GM12878 (cell line): ENCODE measurements at regions not wholly inside any gene's neighbourhood (a gene's known extent, or its start where the extent isn't known, plus 50 kb on each side); places are given as distances from the start of the nearest gene placed in this dataset.
"Not testable (repeated sequence)": the region's sequence is repeated elsewhere in the genome, so short reads cannot be mapped to it uniquely, and the experiment has no call there.

ENCODE experiments used
- CEBPB ChIP-seq, 2 experiments: fragments of 150-350 bp in 1 of 2; IDR thresholded peaks; 2 replicates each; pipeline ENCODE4 v1.6.1; 2012 to 2014; ENCODE audit warnings: low read depth in 2 of 2, low read length in 2 of 2, borderline replicate concordance in 1 of 2, inconsistent platforms in 1 of 2
- EED ChIP-seq: sonication (generic); IDR thresholded peaks from 2 replicates; pipeline ENCODE4 v1.6.1; 2016; ENCODE audit warnings: antibody characterized with exemption, low read depth
- LARP7 ChIP-seq: fragments of 450-650 bp; IDR thresholded peaks from 2 replicates; pipeline ENCODE4 v1.6.1; 2017; ENCODE audit warnings: mild to moderate bottlenecking
- SIN3A ChIP-seq: IDR thresholded peaks from 2 replicates; pipeline ENCODE4 v1.6.1; 2012; ENCODE audit warnings: low read depth, low read length, improper control_type of control experiment
- SUPT20H ChIP-seq: IDR thresholded peaks from 2 replicates; pipeline ENCODE4 v1.6.1; 2011; ENCODE audit warnings: low read depth, mild to moderate bottlenecking, low read length, moderate library complexity, borderline replicate concordance; ENCODE audit not compliant: control insufficient read depth
- ZZZ3 ChIP-seq: IDR thresholded peaks from 2 replicates; pipeline ENCODE4 v1.6.1; 2011; ENCODE audit warnings: low read depth; ENCODE audit not compliant: control insufficient read depth, insufficient read length
- TF ChIP-seq, protein P1 (sequence below), 3 experiments: IDR thresholded peaks in 2 of 3; conservative IDR thresholded peaks in 1 of 3; 2 replicates each; pipeline ENCODE4 v1.5.1; 2011; ENCODE audit warnings: low read depth in 3 of 3, low read length in 3 of 3, mild to moderate bottlenecking in 3 of 3, control low read depth in 2 of 3, moderate library complexity in 2 of 3, inconsistent platforms in 1 of 3, mixed read lengths in 1 of 3; ENCODE audit not compliant: control insufficient read depth in 2 of 3, insufficient read depth in 1 of 3; ENCODE audit errors: extremely low read depth in 1 of 3
- TF ChIP-seq, protein P2 (sequence below): fragments of 450-650 bp; formaldehyde crosslinking; IDR thresholded peaks from 2 replicates; pipeline ENCODE4 v1.4.0; 2022; ENCODE audit warnings: mild to moderate bottlenecking, moderate library complexity
- TF ChIP-seq, protein P3 (sequence below): fragments of 450-650 bp; IDR thresholded peaks from 2 replicates; pipeline ENCODE4 v1.6.1; 2016; ENCODE audit warnings: mild to moderate bottlenecking

DNA sequence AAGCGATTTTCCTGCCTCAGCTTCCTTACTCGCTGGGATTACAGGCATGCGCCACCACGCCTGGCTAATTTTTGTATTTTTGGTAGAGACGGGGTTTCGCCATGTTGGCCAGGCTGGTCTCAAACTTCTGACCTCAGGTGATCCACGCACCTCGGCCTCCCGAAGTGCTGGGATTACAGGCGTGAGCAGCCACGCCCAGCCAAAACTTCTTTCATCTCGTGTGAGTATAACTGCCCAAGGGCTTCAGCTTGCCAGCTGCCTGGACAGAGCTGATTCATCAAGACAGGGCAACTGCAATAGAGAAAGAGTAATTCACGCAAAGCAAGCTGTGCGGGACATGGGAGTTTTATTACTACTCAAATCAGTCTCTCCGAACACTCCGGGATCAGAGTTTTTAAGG lies 57.4 kb upstream of the CDH9 start:
- TF ChIP-seq, protein P1, sequence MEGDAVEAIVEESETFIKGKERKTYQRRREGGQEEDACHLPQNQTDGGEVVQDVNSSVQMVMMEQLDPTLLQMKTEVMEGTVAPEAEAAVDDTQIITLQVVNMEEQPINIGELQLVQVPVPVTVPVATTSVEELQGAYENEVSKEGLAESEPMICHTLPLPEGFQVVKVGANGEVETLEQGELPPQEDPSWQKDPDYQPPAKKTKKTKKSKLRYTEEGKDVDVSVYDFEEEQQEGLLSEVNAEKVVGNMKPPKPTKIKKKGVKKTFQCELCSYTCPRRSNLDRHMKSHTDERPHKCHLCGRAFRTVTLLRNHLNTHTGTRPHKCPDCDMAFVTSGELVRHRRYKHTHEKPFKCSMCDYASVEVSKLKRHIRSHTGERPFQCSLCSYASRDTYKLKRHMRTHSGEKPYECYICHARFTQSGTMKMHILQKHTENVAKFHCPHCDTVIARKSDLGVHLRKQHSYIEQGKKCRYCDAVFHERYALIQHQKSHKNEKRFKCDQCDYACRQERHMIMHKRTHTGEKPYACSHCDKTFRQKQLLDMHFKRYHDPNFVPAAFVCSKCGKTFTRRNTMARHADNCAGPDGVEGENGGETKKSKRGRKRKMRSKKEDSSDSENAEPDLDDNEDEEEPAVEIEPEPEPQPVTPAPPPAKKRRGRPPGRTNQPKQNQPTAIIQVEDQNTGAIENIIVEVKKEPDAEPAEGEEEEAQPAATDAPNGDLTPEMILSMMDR (IDR thresholded peaks at IDR 0.05 in 2 of 3, conservative IDR thresholded peaks at IDR 0.05 in 1 of 3; ENCODE audit: control insufficient read depth in 2 of 3, extremely low read depth in 1 of 3, insufficient read depth in 1 of 3, low read depth in 3 of 3, low read length in 3 of 3), result not testable (repeated sequence)
- TF ChIP-seq, protein P2, sequence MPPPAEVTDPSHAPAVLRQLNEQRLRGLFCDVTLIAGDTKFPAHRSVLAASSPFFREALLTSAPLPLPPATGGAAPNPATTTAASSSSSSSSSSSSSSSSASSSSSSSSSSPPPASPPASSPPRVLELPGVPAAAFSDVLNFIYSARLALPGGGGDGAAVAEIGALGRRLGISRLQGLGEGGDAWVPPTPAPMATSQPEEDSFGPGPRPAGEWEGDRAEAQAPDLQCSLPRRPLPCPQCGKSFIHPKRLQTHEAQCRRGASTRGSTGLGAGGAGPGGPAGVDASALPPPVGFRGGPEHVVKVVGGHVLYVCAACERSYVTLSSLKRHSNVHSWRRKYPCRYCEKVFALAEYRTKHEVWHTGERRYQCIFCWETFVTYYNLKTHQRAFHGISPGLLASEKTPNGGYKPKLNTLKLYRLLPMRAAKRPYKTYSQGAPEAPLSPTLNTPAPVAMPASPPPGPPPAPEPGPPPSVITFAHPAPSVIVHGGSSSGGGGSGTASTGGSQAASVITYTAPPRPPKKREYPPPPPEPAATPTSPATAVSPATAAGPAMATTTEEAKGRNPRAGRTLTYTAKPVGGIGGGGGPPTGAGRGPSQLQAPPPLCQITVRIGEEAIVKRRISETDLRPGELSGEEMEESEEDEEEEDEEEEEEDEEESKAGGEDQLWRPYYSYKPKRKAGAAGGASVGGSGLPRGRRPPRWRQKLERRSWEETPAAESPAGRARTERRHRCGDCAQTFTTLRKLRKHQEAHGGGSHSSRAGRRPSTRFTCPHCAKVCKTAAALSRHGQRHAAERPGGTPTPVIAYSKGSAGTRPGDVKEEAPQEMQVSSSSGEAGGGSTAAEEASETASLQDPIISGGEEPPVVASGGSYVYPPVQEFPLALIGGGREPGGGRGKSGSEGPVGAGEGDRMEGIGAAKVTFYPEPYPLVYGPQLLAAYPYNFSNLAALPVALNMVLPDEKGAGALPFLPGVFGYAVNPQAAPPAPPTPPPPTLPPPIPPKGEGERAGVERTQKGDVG, result not testable (repeated sequence)
- TF ChIP-seq SIN3A; ZZZ3; SUPT20H; LARP7; CEBPB (IDR thresholded peaks at IDR 0.05; ENCODE audit: borderline replicate concordance in 1 of 2, low read depth in 2 of 2, low read length in 2 of 2); EED: not testable (repeated sequence)
- TF ChIP-seq, protein P3, sequence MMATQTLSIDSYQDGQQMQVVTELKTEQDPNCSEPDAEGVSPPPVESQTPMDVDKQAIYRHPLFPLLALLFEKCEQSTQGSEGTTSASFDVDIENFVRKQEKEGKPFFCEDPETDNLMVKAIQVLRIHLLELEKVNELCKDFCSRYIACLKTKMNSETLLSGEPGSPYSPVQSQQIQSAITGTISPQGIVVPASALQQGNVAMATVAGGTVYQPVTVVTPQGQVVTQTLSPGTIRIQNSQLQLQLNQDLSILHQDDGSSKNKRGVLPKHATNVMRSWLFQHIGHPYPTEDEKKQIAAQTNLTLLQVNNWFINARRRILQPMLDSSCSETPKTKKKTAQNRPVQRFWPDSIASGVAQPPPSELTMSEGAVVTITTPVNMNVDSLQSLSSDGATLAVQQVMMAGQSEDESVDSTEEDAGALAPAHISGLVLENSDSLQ, result not testable (repeated sequence)
